ENCODE measurements at regions not wholly inside any gene's neighbourhood (a gene's known extent, or its start where the extent isn't known, plus 50 kb on each side); places are given as distances from the start of the nearest gene placed in this dataset.

GRCh38 chr10:20521186-20521585 is 375.9 kb downstream of the NEBL start:
- TF ChIP-seq POLR2A (IDR thresholded peaks at IDR 0.05) (no peak), EP300 (IDR thresholded peaks at IDR 0.05) (no peak)

Measured in gastroesophageal sphincter (tissue), 2 donors.